Activated B cell treated with CpG ODN at 0.5 μM for 24 hours (primary cell): ENCODE measurements at regions not wholly inside any gene's neighbourhood (a gene's known extent, or its start where the extent isn't known, plus 50 kb on each side); places are given as distances from the start of the nearest gene placed in this dataset.

ENCODE experiments used
- ATAC-seq: fragments of 200-7000 bp; cut with Tn5 transposase; one replicate; pipeline ENCODE4 v1.10.0; 2021; ENCODE audit warnings: low read depth, mild to moderate bottlenecking, moderate library complexity
- CTCF ChIA-PET: fragments of 350-600 bp; sonication (Branson Sonifier 250); formaldehyde crosslinking; loops from one replicate; lab custom pipeline; 2021; ENCODE audit warnings: antibody characterized with exemption; lab: Charles Lee
- POLR2A ChIA-PET: fragments of 350-600 bp; sonication (Branson Sonifier 250); formaldehyde crosslinking; loops from one replicate; lab custom pipeline; 2021; ENCODE audit warnings: antibody characterized with exemption; lab: Charles Lee
- DNase-seq: peaks from one replicate; pipeline ENCODE4 v3.0.0; 2022
- H3K27ac Mint-ChIP-seq: one replicate; pipeline ENCODE4 v1.8.0; 2020; ENCODE audit warnings: mixed read lengths
- H3K27me3 Mint-ChIP-seq: one replicate; pipeline ENCODE4 v1.8.0; 2021; ENCODE audit warnings: mixed read lengths
- H3K36me3 Mint-ChIP-seq: one replicate; pipeline ENCODE4 v1.8.0; 2021; ENCODE audit warnings: low read depth, mixed read lengths
- H3K4me1 Mint-ChIP-seq: one replicate; pipeline ENCODE4 v1.8.0; 2021; ENCODE audit warnings: mixed read lengths
- H3K4me3 Mint-ChIP-seq: one replicate; pipeline ENCODE4 v1.8.0; 2020; ENCODE audit warnings: mild to moderate bottlenecking, mixed read lengths
- H3K9me3 Mint-ChIP-seq: one replicate; pipeline ENCODE4 v1.8.0; 2020; ENCODE audit warnings: mixed read lengths
- intact Hi-C: fragments of 100-400 bp; cut with micrococcal nuclease; formaldehyde crosslinking; loops from one replicate; pipeline ENCODE4 v1.15.1; 2024
- TF ChIP-seq, protein P1 (sequence below): fragments of 200-600 bp; IDR thresholded peaks from one replicate; pipeline ENCODE4 v1.8.0; 2022; ENCODE audit warnings: antibody characterized with exemption, mild to moderate bottlenecking

DNA sequence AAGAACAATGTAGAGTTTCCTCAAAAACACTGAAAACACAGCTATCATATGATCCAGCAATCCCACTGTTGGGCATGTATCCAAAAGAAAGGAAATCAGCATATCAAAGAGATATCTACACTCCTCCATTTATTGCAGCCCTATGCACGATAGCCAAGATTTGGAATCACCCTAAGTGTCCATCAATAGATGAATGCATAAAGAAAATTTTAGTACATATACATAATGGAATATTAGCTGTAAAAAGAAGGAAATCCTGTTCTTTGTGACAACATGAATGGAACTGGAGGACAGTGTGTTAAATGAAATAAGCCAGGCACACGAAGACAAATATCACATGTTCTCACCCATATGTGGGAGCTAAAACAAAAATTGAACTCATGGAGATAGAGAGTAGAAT is 114.5 kb upstream of the FN1 start:
- TF ChIP-seq, protein P1, sequence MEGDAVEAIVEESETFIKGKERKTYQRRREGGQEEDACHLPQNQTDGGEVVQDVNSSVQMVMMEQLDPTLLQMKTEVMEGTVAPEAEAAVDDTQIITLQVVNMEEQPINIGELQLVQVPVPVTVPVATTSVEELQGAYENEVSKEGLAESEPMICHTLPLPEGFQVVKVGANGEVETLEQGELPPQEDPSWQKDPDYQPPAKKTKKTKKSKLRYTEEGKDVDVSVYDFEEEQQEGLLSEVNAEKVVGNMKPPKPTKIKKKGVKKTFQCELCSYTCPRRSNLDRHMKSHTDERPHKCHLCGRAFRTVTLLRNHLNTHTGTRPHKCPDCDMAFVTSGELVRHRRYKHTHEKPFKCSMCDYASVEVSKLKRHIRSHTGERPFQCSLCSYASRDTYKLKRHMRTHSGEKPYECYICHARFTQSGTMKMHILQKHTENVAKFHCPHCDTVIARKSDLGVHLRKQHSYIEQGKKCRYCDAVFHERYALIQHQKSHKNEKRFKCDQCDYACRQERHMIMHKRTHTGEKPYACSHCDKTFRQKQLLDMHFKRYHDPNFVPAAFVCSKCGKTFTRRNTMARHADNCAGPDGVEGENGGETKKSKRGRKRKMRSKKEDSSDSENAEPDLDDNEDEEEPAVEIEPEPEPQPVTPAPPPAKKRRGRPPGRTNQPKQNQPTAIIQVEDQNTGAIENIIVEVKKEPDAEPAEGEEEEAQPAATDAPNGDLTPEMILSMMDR = no peak
- intact Hi-C loops = no loop called here
- Mint-ChIP-seq H3K4me1 (no peaks in the 10 kb centered on the region), H3K9me3 (no peaks in the 10 kb centered on the region), H3K27me3 (peaks cover 1% of the 10 kb centered on the region), H3K36me3 (no peaks in the 10 kb centered on the region), H3K27ac (no peak overlapping the region), H3K4me3 (no peak overlapping the region)
- DNase-seq = no peak
- POLR2A ChIA-PET = no interaction called here
- ATAC-seq = no peak
- CTCF ChIA-PET = no interaction called here

DNA sequence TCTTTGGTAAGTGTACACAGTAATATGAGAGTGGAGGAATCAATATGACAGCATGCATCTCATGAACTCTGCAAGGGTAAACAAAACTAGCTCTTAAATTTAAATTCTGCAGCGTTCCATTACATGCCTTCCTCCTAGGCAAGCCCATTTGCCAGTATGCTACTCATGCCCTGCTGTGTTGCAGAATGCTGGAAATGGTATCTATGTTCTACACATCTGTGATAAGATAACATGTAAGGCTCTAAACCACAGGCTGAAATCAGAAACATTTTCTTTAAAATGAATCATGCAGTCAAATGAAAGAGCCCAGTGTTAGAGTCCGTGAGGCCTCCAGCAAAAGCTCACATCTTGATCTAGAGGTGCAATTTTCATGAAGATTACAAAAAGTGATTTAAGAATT is 112.8 kb upstream of the FN1 start:
- ChIA-PET POLR2A (no interaction called here), CTCF (no interaction called here)
- Mint-ChIP-seq H3K36me3 (no peaks in the 10 kb centered on the region), H3K4me3 (no peak overlapping the region), H3K4me1 (no peaks in the 10 kb centered on the region), H3K27ac (no peak overlapping the region), H3K27me3 (peaks cover 1% of the 10 kb centered on the region), H3K9me3 (no peaks in the 10 kb centered on the region)
- TF ChIP-seq, protein P1 = no peak
- intact Hi-C loops = no loop called here
- ATAC-seq = no peak
- no peak for DNase-seq

DNA sequence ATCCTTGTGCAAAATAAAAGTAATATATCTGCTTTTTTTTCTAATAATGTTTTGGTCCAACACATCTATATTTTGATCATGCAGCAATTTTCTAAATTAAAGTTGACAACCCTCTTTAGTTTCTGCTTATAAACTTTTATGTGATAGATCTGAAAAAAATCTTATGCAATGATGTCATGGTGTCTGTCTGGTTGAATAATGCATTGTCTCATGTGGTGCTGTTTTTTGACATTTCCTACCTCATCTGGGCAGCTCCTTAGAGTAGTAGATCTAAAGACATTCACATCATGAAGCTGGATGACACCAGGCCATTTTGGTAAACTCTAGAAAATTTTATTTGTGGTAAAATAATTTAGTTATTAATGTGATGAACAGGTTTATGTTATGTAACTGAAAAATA is 106.8 kb upstream of the FN1 start:
- H3K27me3 Mint-ChIP-seq = no peaks in the 10 kb centered on the region
- no peak for ATAC-seq

DNA sequence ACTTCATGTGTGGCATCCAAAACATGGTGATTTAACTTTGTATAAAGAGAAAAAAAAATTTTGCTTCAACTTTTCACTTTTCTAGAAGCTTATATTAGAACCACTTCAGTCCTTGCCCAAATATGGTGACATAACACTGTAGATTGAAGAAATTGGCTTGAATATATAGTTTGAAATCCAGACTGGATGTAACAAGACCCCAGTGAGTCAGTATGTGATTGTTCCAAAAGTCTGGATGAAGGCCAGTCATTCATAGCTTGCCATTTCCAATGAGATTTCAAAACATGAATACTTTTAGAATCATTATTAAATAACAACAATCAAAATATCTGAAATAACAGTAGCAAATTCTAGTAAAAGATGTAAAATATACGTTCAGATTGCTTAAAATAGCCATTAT is 104.8 kb upstream of the FN1 start:
- Mint-ChIP-seq H3K36me3 (no peaks in the 10 kb centered on the region), H3K27ac (no peak overlapping the region), H3K9me3 (no peaks in the 10 kb centered on the region), H3K4me3 (no peak overlapping the region), H3K4me1 (no peaks in the 10 kb centered on the region), H3K27me3 (peaks cover 2% of the 10 kb centered on the region)
- ChIA-PET CTCF (no interaction called here), POLR2A (no interaction called here)
- TF ChIP-seq, protein P1 = no peak
- intact Hi-C loops = no loop called here
- no peak for DNase-seq
- ATAC-seq = no peak

More for the DNA sequence above, 106.8 kb upstream of the FN1 start:
- H3K27ac Mint-ChIP-seq = no peak overlapping the region
- intact Hi-C loops = no loop called here
- ChIA-PET CTCF (no interaction called here), POLR2A (no interaction called here)
- no peaks in the 10 kb centered on the region for H3K9me3 Mint-ChIP-seq
- H3K4me1 Mint-ChIP-seq = no peaks in the 10 kb centered on the region
- no peak overlapping the region for H3K4me3 Mint-ChIP-seq
- H3K36me3 Mint-ChIP-seq = no peaks in the 10 kb centered on the region
- no peak for DNase-seq
- TF ChIP-seq, protein P1 = no peak

DNA sequence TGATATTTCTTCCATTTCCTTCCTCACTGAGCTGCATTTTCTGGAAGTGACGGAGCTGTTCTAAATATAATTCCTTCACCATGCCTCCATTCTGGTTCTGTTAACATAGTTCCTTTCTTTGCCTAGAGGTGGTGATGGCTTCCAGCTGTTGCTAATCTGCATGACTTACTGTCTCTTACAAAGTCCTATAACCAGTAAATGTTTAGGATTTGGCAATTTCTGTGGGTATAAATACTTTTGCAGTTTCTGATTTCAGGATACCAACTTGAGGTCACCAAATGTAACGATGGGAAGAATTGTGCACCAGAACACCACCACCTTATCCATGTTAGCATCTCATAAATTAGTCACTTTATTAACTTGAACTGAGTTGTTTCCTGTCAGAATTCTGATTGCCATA is 101.7 kb upstream of the FN1 start:
- H3K27me3 Mint-ChIP-seq = peaks cover 2% of the 10 kb centered on the region
- no peaks in the 10 kb centered on the region for H3K4me1 Mint-ChIP-seq
- no peaks in the 10 kb centered on the region for H3K36me3 Mint-ChIP-seq
- no peak for DNase-seq
- ChIA-PET POLR2A (no interaction called here), CTCF (no interaction called here)
- no peak overlapping the region for H3K27ac Mint-ChIP-seq
- peaks cover 4% of the 10 kb centered on the region for H3K9me3 Mint-ChIP-seq
- H3K4me3 Mint-ChIP-seq = no peak overlapping the region
- no peak for ATAC-seq
- intact Hi-C loops = no loop called here
- TF ChIP-seq, protein P1 = no peak
